Progenitor cell of endocrine pancreas (in vitro differentiated cells): ENCODE measurements at regions not wholly inside any gene's neighbourhood (a gene's known extent, or its start where the extent isn't known, plus 50 kb on each side); places are given as distances from the start of the nearest gene placed in this dataset.

Experiments used
- DNase-seq: peaks from one replicate; pipeline ENCODE4 v3.0.0; 2021; ENCODE audit warnings: low spot score; ENCODE audit not compliant: unreplicated experiment
- H3K27ac Mint-ChIP-seq: 2 replicates; pipeline ENCODE4 v1.8.0; 2021; ENCODE audit warnings: mild to moderate bottlenecking, moderate library complexity, mixed read lengths
- H3K27me3 Mint-ChIP-seq: 2 replicates; pipeline ENCODE4 v1.8.0; 2021; ENCODE audit warnings: mixed read lengths
- H3K36me3 Mint-ChIP-seq: 2 replicates; pipeline ENCODE4 v1.8.0; 2022; ENCODE audit warnings: mixed read lengths; ENCODE audit not compliant: insufficient read depth
- H3K4me1 Mint-ChIP-seq: 2 replicates; pipeline ENCODE4 v1.8.0; 2021; ENCODE audit warnings: low read depth, mixed read lengths
- H3K4me3 Mint-ChIP-seq: 2 replicates; pipeline ENCODE4 v1.8.0; 2021; ENCODE audit warnings: low read depth, mild to moderate bottlenecking, moderate library complexity, mixed read lengths
- H3K9me3 Mint-ChIP-seq: 2 replicates; pipeline ENCODE4 v1.8.0; 2021; ENCODE audit warnings: low read depth, mixed read lengths
- TF ChIP-seq, protein P1 (sequence below): fragments of 200-600 bp; sonication (generic); IDR thresholded peaks from one replicate; pipeline ENCODE4 v1.5.0; 2021; ENCODE audit warnings: antibody characterized with exemption, mild to moderate bottlenecking; ENCODE audit not compliant: unreplicated experiment

- Mint-ChIP-seq H3K4me1 (peaks cover 10% of the 10 kb centered on the region), H3K36me3 (peaks cover 1% of the 10 kb centered on the region), H3K4me3 (no peak overlapping the region), H3K27ac (no peak overlapping the region), H3K27me3 (no peaks in the 10 kb centered on the region), H3K9me3 (peaks cover 12% of the 10 kb centered on the region)
- TF ChIP-seq, protein P1, sequence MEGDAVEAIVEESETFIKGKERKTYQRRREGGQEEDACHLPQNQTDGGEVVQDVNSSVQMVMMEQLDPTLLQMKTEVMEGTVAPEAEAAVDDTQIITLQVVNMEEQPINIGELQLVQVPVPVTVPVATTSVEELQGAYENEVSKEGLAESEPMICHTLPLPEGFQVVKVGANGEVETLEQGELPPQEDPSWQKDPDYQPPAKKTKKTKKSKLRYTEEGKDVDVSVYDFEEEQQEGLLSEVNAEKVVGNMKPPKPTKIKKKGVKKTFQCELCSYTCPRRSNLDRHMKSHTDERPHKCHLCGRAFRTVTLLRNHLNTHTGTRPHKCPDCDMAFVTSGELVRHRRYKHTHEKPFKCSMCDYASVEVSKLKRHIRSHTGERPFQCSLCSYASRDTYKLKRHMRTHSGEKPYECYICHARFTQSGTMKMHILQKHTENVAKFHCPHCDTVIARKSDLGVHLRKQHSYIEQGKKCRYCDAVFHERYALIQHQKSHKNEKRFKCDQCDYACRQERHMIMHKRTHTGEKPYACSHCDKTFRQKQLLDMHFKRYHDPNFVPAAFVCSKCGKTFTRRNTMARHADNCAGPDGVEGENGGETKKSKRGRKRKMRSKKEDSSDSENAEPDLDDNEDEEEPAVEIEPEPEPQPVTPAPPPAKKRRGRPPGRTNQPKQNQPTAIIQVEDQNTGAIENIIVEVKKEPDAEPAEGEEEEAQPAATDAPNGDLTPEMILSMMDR, result no peak
- no peak for DNase-seq
These were observed 314.5 kb upstream of the HS3ST1 start for GRCh38 chr4:11743236-11743635.

DNA sequence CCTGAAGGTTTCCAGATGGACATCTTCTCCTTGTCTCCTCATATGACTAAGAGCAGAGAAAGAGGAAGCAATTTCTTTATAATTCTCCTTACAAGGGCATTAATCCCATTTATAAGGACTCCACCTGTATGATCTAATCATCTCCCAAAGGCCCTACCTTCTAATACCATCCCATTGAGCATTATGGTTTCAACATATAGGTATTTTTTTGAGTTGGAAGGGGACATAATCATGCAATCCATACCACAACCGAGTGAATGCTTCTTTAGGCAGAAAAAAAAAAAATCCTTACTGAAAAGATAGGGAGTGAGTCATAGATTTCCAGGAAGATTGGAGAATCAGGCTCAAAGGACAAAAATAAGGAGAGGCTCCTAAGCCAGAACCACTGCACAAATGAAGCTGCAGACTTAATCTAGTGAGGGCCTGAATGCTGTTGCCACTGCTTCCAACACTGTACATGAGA is 312.5 kb upstream of the HS3ST1 start:
- peaks cover 9% of the 10 kb centered on the region for H3K4me1 Mint-ChIP-seq
- no peaks in the 10 kb centered on the region for H3K27me3 Mint-ChIP-seq
- DNase-seq, result no peak
- H3K4me3 Mint-ChIP-seq, result no peak overlapping the region
- H3K9me3 Mint-ChIP-seq, result peaks cover 18% of the 10 kb centered on the region
- peaks cover 1% of the 10 kb centered on the region for H3K36me3 Mint-ChIP-seq
- TF ChIP-seq, protein P1, result no peak
- no peak overlapping the region for H3K27ac Mint-ChIP-seq

GRCh38 chr4:11739992-11740391 is 311.3 kb upstream of the HS3ST1 start:
- Mint-ChIP-seq H3K27me3 (no peaks in the 10 kb centered on the region), H3K9me3 (peaks cover 14% of the 10 kb centered on the region), H3K27ac (no peak overlapping the region), H3K4me1 (peaks cover 16% of the 10 kb centered on the region), H3K4me3 (no peak overlapping the region), H3K36me3 (peaks cover 1% of the 10 kb centered on the region)
- no peak for DNase-seq
- TF ChIP-seq, protein P1, result no peak

DNA sequence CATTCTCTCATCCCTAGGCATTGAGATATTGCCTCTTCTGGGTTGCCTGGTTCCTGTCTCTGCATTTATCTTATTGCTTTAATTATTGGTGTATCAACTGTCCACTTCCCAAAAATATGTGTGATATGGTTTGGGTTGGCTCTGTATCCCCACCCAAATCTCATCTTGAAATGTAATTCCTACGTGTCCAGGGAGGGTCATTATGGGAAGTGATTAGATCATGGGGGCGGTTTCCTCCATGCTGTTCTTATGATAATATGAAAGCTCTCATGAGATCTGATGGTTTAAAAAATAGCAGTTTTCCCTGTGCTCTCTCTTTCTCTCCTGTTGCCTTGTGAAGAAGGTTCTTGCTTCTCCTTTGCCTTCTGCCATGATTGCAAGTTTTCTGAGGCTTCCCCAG is 308.3 kb upstream of the HS3ST1 start:
- H3K4me3 Mint-ChIP-seq, result no peak overlapping the region
- peaks cover 14% of the 10 kb centered on the region for H3K9me3 Mint-ChIP-seq
- H3K27ac Mint-ChIP-seq, result no peak overlapping the region
- H3K4me1 Mint-ChIP-seq, result peaks cover 27% of the 10 kb centered on the region
- DNase-seq, result no peak
- TF ChIP-seq, protein P1, result no peak
- H3K36me3 Mint-ChIP-seq, result peaks cover 1% of the 10 kb centered on the region
- H3K27me3 Mint-ChIP-seq, result no peaks in the 10 kb centered on the region

DNA sequence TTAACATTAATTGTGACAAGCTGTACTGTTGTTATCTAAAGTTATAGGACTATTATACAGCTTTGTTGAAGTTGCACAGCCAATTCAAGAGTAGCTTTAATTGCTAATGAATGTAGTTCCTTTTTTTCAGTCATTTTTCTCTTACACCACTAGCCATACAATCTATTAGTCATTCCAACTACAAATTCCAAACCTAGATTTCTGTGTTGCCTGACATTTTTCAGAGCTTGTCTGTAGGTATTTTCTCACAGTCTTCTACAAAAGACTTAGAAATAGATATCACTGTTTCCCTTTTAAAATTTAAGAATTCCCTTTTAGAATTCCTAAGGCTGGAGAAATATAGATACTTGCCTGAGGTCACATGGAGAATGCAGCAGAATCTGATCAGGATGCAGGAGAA is 307.0 kb upstream of the HS3ST1 start:
- H3K9me3 Mint-ChIP-seq, result peaks cover 14% of the 10 kb centered on the region
- no peak overlapping the region for H3K27ac Mint-ChIP-seq
- TF ChIP-seq, protein P1, result no peak
- no peaks in the 10 kb centered on the region for H3K27me3 Mint-ChIP-seq
- peaks cover 27% of the 10 kb centered on the region for H3K4me1 Mint-ChIP-seq
- no peak overlapping the region for H3K4me3 Mint-ChIP-seq
- no peak for DNase-seq
- peaks cover 1% of the 10 kb centered on the region for H3K36me3 Mint-ChIP-seq
